HG03175 (cell line): ENCODE measurements at regions not wholly inside any gene's neighbourhood (a gene's known extent, or its start where the extent isn't known, plus 50 kb on each side); places are given as distances from the start of the nearest gene placed in this dataset.
"Not testable (repeated sequence)": the region's sequence is repeated elsewhere in the genome, so short reads cannot be mapped to it uniquely, and the experiment has no call there.

ENCODE experiments used
- ATAC-seq: cut with Tn5 transposase; IDR thresholded peaks from one replicate; pipeline ENCODE4 v1.9.1; 2021; ENCODE audit warnings: mild to moderate bottlenecking, moderate library complexity; ENCODE audit not compliant: unreplicated experiment

GRCh38 chr12:127752802-127753201, 514.2 kb upstream of the TMEM132C start:
- no peak for ATAC-seq

- no peak for ATAC-seq
Measured at GRCh38 chr12:127760357-127760756, 506.6 kb upstream of the TMEM132C start.

- no peak for ATAC-seq
Measured at GRCh38 chr12:127760996-127761395, 506.0 kb upstream of the TMEM132C start.

GRCh38 chr12:127761880-127762279, 505.1 kb upstream of the TMEM132C start:
- no peak for ATAC-seq

DNA sequence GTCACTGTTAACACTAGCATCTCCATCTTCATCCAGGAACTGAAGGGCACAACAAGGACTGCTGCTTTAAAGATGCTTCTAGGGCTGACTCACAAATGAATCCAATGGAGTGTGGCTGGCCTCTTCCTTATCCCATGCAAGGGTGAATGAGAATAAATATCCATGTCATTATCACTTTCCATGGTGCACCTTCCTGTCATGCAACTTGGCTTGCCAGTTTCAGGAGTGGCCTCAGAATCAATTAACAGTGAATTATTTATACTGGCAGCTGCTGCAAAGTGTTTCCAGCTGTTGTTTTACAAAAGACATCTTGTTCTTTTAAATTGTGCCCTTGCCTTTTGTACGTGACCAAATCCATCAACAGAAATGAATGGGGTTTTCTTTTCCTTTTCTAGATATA, 499.3 kb upstream of the TMEM132C start:
- ATAC-seq = no peak

GRCh38 chr12:127770118-127770517, 496.9 kb upstream of the TMEM132C start:
- ATAC-seq = no peak

DNA sequence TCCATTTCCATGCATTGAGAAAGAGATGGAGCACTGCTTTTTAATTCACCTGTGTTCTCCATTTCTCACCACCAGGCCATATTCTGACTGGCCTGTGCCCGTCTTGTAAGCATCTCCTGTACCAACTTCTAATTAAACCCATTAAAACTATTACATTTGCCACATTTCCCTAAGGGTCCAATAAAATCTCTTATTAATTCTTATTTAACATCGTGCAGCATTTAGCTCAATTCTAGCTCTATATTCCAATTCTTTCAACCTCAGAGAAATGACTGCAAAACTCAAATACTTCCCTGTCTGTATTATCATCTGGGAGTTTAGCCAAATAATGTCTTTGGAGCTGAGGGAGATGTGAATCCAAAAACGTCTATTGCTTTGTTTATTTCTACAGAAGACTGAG, 495.4 kb upstream of the TMEM132C start:
- no peak for ATAC-seq

DNA sequence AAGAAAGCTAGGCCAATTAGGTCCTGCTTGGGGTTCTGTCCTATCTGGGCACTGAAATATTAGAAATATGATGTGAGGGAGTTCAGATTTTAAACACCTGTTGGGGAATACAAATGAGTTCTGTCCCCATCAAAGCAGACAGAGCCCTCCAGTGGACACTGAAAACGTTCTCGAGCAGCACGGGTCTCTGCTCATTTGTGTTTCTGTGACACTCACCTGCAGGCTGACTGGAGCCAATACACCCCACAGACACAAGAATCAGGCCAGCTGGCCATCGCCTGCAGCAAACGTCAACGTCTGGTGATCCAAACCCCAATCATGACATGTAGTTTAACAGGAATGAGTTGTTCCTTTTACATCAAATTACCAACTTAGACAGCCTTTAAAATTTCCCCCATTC, 493.4 kb upstream of the TMEM132C start:
- ATAC-seq = no peak

DNA sequence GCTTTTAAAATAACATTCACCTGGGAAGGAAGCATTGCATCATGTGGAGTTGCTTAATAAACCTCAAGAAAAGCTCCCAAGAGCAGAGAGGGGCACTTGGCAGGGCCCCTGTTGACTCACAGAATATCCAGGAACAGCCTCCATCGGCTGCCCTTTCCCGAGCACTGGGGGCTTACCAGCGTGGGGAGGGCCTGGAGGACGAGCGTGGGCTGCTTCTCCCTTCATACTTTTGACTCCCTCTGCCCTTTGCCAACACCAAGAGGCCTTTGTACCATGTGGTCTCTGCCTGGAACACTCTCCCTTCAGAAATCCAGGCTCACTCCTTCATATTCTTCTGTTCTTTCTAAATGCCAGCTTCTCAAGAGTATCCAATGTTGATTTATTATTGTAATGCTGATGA, 492.1 kb upstream of the TMEM132C start:
- ATAC-seq = no peak

DNA sequence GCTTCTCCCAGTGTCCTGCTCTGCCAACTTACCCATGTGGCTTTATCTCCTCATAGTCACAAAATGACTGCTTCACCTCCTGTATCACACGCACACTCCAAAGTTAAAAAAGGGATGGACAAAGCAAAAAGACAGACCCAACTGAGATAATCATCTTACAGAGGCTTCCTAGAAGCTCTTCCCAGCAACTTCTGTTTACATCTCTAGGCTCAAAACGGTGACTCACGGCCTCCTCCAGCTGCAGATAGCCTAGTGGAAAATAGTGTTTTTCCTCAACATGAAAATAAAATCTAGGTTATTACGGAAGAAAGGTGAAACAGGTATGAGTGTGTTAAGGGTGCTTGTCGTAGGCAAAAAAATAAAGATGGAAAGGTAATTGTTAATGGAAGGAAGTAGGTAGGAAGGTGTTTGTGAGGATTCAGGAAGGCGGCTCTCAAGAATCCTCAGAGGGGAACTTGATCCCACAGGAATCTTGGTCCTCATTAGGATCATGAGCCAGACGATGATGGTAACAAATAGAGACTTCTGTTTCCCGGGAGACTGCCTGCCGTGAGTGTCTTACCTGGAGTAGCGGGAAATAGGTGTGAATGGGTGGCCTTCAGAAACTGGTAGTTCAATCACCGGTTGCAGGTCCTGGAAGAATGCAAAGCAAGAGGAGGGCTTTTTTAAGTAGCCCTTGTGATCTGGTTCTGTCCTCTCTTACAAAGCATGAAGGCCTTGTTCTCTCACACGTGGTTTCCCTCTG, 487.5 kb upstream of the TMEM132C start:
- ATAC-seq = no peak

GRCh38 chr12:127780881-127781280, 486.1 kb upstream of the TMEM132C start:
- no peak for ATAC-seq

DNA sequence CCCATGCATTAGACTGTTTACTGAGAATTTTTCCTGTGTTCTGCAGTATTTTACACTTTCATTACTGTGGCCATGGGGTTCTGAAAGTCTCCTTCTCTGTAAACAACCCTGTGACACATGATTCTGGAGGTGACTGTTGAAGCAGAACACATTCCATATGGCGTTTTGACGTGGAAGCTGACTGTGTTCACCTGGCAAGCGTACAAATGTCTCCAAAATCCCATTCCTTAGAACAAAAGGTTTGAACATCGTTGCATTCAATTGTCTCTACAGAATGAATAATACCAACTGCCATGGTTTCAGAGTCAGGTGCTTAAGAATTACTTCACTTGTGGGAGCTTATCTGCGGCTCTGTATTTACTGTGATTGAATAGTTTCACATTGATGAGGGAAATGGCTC, 485.6 kb upstream of the TMEM132C start:
- ATAC-seq = no peak

GRCh38 chr12:127785540-127785939, 481.4 kb upstream of the TMEM132C start:
- no peak for ATAC-seq

GRCh38 chr12:127785986-127786590, 480.9 kb upstream of the TMEM132C start:
- no peak for ATAC-seq

DNA sequence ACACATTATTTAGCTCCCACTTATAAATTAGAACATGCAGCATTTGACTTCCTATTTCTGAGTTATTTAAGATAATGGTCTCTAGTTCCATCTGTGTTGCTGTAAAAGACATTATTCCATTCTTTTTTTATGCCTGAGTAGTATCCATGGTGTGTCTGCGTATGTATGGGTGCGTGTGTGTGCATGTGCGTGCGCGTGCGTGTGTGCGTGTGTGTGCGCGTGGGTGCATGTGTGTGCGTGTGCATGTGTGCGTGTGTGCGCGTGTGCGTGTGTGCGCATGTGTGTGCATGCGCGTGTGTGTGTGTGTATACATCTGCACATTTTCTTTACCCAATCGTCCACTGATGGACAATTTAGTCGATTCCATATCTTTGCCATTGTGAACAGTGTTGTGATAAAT, 479.4 kb upstream of the TMEM132C start:
- no peak for ATAC-seq

DNA sequence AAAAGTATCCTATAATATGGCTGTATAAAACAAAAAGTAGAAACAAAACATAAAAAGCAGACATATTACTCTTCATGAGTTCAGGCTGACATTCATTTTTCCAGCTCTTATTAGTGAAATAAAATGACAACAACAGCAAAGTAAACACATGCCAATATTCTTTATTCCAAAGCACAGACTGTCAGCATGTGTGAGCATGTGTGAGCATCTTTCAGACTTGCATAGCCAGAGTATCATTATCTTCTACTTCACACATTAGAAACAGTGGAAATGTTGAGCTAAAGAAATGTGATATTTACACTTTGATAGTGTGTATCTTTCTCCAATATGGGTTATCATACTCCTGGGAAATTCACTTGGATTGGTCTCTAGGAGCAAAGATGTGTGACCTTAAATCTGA, 476.6 kb upstream of the TMEM132C start:
- no peak for ATAC-seq

DNA sequence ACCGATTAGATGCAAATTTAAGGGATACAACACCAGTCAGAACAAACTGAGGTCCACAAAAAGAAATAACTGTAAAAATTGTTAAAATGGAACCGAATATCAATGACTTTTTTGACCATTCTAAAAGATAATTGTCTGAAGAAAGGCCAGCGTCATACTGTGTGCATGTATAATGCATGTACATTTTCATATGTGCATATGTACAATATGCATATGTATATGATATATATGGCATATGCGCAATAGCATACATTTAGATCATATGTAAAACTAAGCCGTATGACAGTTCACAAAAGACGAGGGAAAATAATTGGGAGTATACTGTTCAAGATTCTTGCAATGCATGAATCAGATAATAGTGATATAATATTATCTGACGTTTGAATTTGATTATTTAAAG, 475.8 kb upstream of the TMEM132C start:
- ATAC-seq = no peak

- ATAC-seq = no peak
Measured at GRCh38 chr12:127797918-127798317, 469.1 kb upstream of the TMEM132C start.

- no peak for ATAC-seq
Measured at GRCh38 chr12:127802271-127802670, 464.7 kb upstream of the TMEM132C start.

GRCh38 chr12:127803545-127803944, 463.4 kb upstream of the TMEM132C start:
- ATAC-seq = no peak

DNA sequence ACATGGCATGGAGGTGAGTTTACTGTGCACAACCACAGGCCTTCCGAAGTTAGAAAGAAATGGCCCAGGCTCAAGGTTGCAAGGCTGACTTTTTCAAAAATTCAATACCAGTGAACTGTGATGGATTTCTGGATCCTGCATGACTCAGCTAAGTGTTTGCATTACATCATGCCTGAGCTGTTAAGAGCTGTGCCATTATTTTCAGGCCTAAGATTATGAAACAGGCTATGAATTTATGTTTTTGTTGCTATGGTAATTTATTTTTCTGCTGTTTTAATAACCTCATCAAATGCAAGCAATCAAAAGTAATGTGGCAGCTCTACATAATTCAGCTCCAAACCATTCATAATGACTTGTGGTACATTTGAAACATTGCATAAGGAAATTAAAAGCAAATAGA, 457.7 kb upstream of the TMEM132C start:
- ATAC-seq = no peak

DNA sequence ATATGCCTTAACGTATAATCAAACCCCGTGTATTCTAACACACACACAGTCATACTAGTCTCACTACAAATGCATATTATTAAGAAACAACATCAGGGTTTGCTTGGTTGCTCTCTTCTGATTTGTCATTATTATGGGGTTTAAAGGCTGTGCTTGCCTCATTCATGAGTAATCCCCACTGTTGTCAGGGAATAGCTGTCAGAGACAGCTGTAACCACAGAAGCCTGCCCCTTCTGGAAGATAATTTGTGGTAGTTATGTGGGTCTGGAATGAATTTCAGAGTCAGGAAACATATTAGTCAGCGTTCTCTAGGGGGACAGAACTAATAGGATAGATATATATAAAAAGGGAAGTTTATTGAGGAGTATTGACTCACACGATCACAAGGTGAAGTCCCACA, 456.9 kb upstream of the TMEM132C start:
- ATAC-seq = no peak

DNA sequence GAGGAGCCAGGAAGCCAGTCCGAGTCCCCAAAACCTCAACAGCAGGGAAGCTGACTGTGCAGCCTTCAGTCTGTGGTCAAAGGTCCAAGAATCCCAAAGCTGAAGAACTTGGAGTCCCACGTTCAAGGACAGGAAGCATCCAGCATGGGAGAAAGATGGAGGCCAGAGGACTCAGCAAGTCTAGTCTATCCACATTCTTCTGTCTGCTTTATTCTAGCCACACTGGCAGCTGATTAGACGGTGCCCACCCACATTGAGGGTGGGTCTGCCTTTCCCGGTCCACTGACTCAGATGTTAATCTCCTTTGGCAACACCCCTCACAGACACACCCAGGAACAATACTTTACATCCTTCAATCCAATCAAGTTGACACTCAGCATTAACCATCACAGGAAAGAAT, 456.5 kb upstream of the TMEM132C start:
- not testable (repeated sequence) for ATAC-seq
